GM23248 (cell line): ENCODE measurements at regions not wholly inside any gene's neighbourhood (a gene's known extent, or its start where the extent isn't known, plus 50 kb on each side); places are given as distances from the start of the nearest gene placed in this dataset.

Source experiments
- DNase-seq: peaks from one replicate; pipeline ENCODE4 v3.0.0-alpha.2; 2015
- H2AFZ ChIP-seq: fragments of 200-600 bp; sonication (generic); 2 replicates; pipeline ENCODE4 v1.6.1; 2016; ENCODE audit warnings: antibody characterized with exemption
- H3F3A ChIP-seq: fragments of 200-600 bp; sonication (generic); 2 replicates; pipeline ENCODE4 v1.6.1; 2016; ENCODE audit warnings: mild to moderate bottlenecking, antibody characterized with exemption, mixed run types; ENCODE audit not compliant: insufficient read depth
- H3K27ac ChIP-seq: fragments of 200-600 bp; sonication (generic); 2 replicates; pipeline ENCODE4 v1.5.1; 2016; ENCODE audit warnings: mild to moderate bottlenecking
- H3K27me3 ChIP-seq: fragments of 200-600 bp; sonication (generic); replicated peaks from 2 replicates; pipeline ENCODE4 v1.6.1; 2016; ENCODE audit warnings: mild to moderate bottlenecking; ENCODE audit not compliant: insufficient read depth
- H3K36me3 ChIP-seq: fragments of 200-600 bp; sonication (generic); 2 replicates; pipeline ENCODE4 v1.6.1; 2016; ENCODE audit warnings: low read depth, mild to moderate bottlenecking
- H3K4me1 ChIP-seq: fragments of 200-600 bp; sonication (generic); 2 replicates; pipeline ENCODE4 v1.6.1; 2016; ENCODE audit warnings: mild to moderate bottlenecking; ENCODE audit not compliant: insufficient read depth
- H3K4me2 ChIP-seq: fragments of 200-600 bp; sonication (generic); one replicate; pipeline ENCODE4 v1.6.1; 2016; ENCODE audit warnings: mild to moderate bottlenecking; ENCODE audit not compliant: unreplicated experiment
- H3K4me3 ChIP-seq: fragments of 200-600 bp; sonication (generic); 2 replicates; pipeline ENCODE4 v1.5.1; 2016; ENCODE audit warnings: mild to moderate bottlenecking
- H3K79me2 ChIP-seq: fragments of 200-600 bp; sonication (generic); 2 replicates; pipeline ENCODE4 v1.6.1; 2016; ENCODE audit warnings: mild to moderate bottlenecking; ENCODE audit not compliant: insufficient read depth
- H3K9ac ChIP-seq: fragments of 200-600 bp; sonication (generic); 2 replicates; pipeline ENCODE4 v1.6.1; 2016; ENCODE audit warnings: mild to moderate bottlenecking
- H3K9me2 ChIP-seq: fragments of 200-600 bp; sonication (generic); 2 replicates; pipeline ENCODE4 v1.6.1; 2016; ENCODE audit warnings: mixed run types, mild to moderate bottlenecking, moderate library complexity; ENCODE audit not compliant: insufficient read depth
- H3K9me3 ChIP-seq: fragments of 200-600 bp; sonication (generic); one replicate; pipeline ENCODE4 v1.6.1; 2017; ENCODE audit warnings: low read depth
- H4K20me1 ChIP-seq: fragments of 200-600 bp; sonication (generic); 2 replicates; pipeline ENCODE4 v1.6.0; 2016; ENCODE audit not compliant: insufficient read depth
- EZH2 ChIP-seq: fragments of 200-600 bp; sonication (generic); IDR thresholded peaks from 2 replicates; pipeline ENCODE4 v1.6.1; 2018; ENCODE audit warnings: antibody characterized with exemption, mild to moderate bottlenecking; ENCODE audit not compliant: insufficient read depth, poor library complexity, severe bottlenecking
- EZH2phosphoT487 ChIP-seq: fragments of 200-600 bp; sonication (generic); IDR thresholded peaks from 2 replicates; pipeline ENCODE4 v1.6.1; 2018; ENCODE audit warnings: antibody characterized with exemption, moderate library complexity, mild to moderate bottlenecking, low read depth; ENCODE audit not compliant: insufficient read depth
- WGBS, 2 experiments: methylation state at CpG; one replicate each; pipeline ENCODE4 v1.1.6; 2015 to 2017; ENCODE audit warnings: low lambda C conversion rate in 2 of 2, low coverage in 1 of 2; ENCODE audit errors: missing lambda C conversion rate in 2 of 2; 5-methylcytosine and 5-hydroxymethylcytosine counted together
- in situ Hi-C: fragments of 300-500 bp; cut with MboI; formaldehyde crosslinking; loops from 2 replicates; pipeline ENCODE4 v1.15.0; 2020

- in situ Hi-C loops: no loop called here
These were observed 139.3 kb downstream of the MYCN start for GRCh38 chr2:16079637-16080036.

GRCh38 chr2:16077601-16078000 lies 137.3 kb downstream of the MYCN start:
- no peaks in the 10 kb centered on the region for H3K9me3 ChIP-seq
- no peaks in the 10 kb centered on the region for H3K36me3 ChIP-seq
- no peak overlapping the region for H3K4me3 ChIP-seq
- no peak for DNase-seq
- in situ Hi-C loops: no loop called here
- no peak overlapping the region for H3K9ac ChIP-seq
- no peak overlapping the region for H3K27ac ChIP-seq
- no peak overlapping the region for H2AFZ ChIP-seq
- H3K27me3 ChIP-seq: no peaks in the 10 kb centered on the region
- H3K4me1 ChIP-seq: no peaks in the 10 kb centered on the region
- TF ChIP-seq EZH2: no peak
- no peaks in the 10 kb centered on the region for H3F3A ChIP-seq
- WGBS, 2 experiments: 18 to 27% methylated on average over 3 of the region's 3 CpGs
- H4K20me1 ChIP-seq: no peaks in the 10 kb centered on the region
- H3K4me2 ChIP-seq: no peak overlapping the region
- no peaks in the 10 kb centered on the region for H3K79me2 ChIP-seq
- H3K9me2 ChIP-seq: no peaks in the 10 kb centered on the region

More at GRCh38 chr2:16079637-16080036, 139.3 kb downstream of the MYCN start:
- no peak overlapping the region for H3K27ac ChIP-seq
- H3K36me3 ChIP-seq: no peaks in the 10 kb centered on the region
- no peak for DNase-seq
- no peaks in the 10 kb centered on the region for H3K4me1 ChIP-seq
- H3K9ac ChIP-seq: no peak overlapping the region
- no peaks in the 10 kb centered on the region for H4K20me1 ChIP-seq
- no peak overlapping the region for H2AFZ ChIP-seq
- H3K27me3 ChIP-seq: no peaks in the 10 kb centered on the region
- TF ChIP-seq EZH2 (no peak), EZH2phosphoT487 (no peak)
- no peaks in the 10 kb centered on the region for H3F3A ChIP-seq
- no peaks in the 10 kb centered on the region for H3K9me2 ChIP-seq
- H3K9me3 ChIP-seq: no peaks in the 10 kb centered on the region
- no peak overlapping the region for H3K4me2 ChIP-seq
- H3K4me3 ChIP-seq: no peak overlapping the region
- no peaks in the 10 kb centered on the region for H3K79me2 ChIP-seq
- 8 to 27% methylated on average over 2 of the region's 2 CpGs for WGBS, 2 experiments

- Histone ChIP-seq H3K36me3 (no peaks in the 10 kb centered on the region), H3K9ac (no peak overlapping the region), H3K4me1 (no peaks in the 10 kb centered on the region), H3K9me2 (no peaks in the 10 kb centered on the region), H4K20me1 (no peaks in the 10 kb centered on the region), H3K27ac (no peak overlapping the region), H3K4me3 (no peak overlapping the region), H3K79me2 (no peaks in the 10 kb centered on the region), H2AFZ (no peak overlapping the region), H3K27me3 (no peaks in the 10 kb centered on the region), H3F3A (no peaks in the 10 kb centered on the region), H3K9me3 (no peaks in the 10 kb centered on the region), H3K4me2 (no peak overlapping the region)
- in situ Hi-C loops: no loop called here
- TF ChIP-seq EZH2 (no peak), EZH2phosphoT487 (no peak)
- 23 to 31% methylated on average over 5 of the region's 5 CpGs for WGBS, 2 experiments
- DNase-seq: no peak
These were observed 136.6 kb downstream of the MYCN start for GRCh38 chr2:16076911-16077310.

GRCh38 chr2:16075045-16076012 lies 135.0 kb downstream of the MYCN start:
- no peak overlapping the region for H3K4me2 ChIP-seq
- no peak overlapping the region for H3K9ac ChIP-seq
- no peaks in the 10 kb centered on the region for H3K36me3 ChIP-seq
- no peaks in the 10 kb centered on the region for H3K79me2 ChIP-seq
- no peak overlapping the region for H3K27ac ChIP-seq
- no peak for DNase-seq
- no peaks in the 10 kb centered on the region for H3K9me3 ChIP-seq
- H3K4me1 ChIP-seq: no peaks in the 10 kb centered on the region
- no peaks in the 10 kb centered on the region for H3F3A ChIP-seq
- WGBS, 2 experiments: 13 to 19% methylated on average over 9 of the region's 9 CpGs
- H3K27me3 ChIP-seq: no peaks in the 10 kb centered on the region
- TF ChIP-seq EZH2 (no peak), EZH2phosphoT487 (no peak)
- H3K4me3 ChIP-seq: no peak overlapping the region
- no peaks in the 10 kb centered on the region for H4K20me1 ChIP-seq
- no peaks in the 10 kb centered on the region for H3K9me2 ChIP-seq
- in situ Hi-C loops: no loop called here
- H2AFZ ChIP-seq: no peak overlapping the region
